ENCODE measurements at regions not wholly inside any gene's neighbourhood (a gene's known extent, or its start where the extent isn't known, plus 50 kb on each side); places are given as distances from the start of the nearest gene placed in this dataset.

DNA sequence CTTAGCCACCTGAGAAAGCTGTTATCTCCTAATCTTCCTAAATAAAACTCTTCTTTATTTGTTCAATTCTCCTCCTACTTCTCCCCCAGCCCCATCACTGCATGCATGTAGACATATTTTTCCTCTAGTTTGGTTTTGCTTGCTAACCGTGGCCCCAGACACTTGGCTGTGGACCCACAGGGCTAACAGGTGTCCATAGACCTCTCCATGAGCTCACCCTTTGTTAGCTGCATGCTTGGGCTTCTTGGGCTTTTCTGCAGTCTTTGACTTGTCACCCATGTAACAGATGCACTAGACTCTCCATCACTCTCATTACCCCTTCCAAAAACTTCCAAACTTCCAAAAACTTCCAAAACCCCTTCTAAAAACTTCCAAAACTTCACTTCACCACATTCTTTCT is 59.2 kb upstream of the PLEKHA5 start:
- H3K4me3 Mint-ChIP-seq = no peak overlapping the region
- H3K4me1 Mint-ChIP-seq (ENCODE audit: low read depth) = no peaks in the 10 kb centered on the region
- no peaks in the 10 kb centered on the region for H3K27me3 Mint-ChIP-seq (ENCODE audit: low read depth)
- DNase-seq (no peak), ATAC-seq (replicated peaks in 1 of 2) (no peak)
- no peaks in the 10 kb centered on the region for H3K9me3 Mint-ChIP-seq
- H3K27ac Mint-ChIP-seq = no peak overlapping the region
- no peaks in the 10 kb centered on the region for H3K36me3 Mint-ChIP-seq (ENCODE audit: insufficient read depth in 2 of 2)

DNA sequence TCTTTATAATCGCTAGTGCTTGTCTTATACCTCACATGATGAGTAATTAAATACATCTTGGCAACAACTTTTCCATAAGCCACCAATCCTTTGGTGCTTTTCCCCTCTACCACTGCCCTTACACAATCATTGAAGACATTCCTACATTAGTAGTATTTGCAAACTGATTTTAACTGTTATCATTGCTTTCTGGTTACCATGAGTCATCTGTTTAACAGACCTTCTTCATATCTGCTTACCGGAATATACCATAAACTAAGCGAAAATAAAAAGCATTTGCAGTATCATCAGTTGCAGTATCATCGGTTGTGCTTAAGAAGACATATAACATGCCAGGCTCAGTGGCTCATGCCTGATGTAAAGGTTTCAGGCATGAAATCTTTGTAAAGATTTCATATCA is 54.8 kb upstream of the PLEKHA5 start:
- Mint-ChIP-seq H3K4me1 (ENCODE audit: low read depth) (no peaks in the 10 kb centered on the region), H3K27ac (no peak overlapping the region), H3K27me3 (ENCODE audit: low read depth) (no peaks in the 10 kb centered on the region), H3K9me3 (no peaks in the 10 kb centered on the region), H3K4me3 (no peak overlapping the region), H3K36me3 (ENCODE audit: insufficient read depth in 2 of 2) (no peaks in the 10 kb centered on the region)
- DNase-seq (no peak), ATAC-seq (replicated peaks in 1 of 2) (no peak)

DNA sequence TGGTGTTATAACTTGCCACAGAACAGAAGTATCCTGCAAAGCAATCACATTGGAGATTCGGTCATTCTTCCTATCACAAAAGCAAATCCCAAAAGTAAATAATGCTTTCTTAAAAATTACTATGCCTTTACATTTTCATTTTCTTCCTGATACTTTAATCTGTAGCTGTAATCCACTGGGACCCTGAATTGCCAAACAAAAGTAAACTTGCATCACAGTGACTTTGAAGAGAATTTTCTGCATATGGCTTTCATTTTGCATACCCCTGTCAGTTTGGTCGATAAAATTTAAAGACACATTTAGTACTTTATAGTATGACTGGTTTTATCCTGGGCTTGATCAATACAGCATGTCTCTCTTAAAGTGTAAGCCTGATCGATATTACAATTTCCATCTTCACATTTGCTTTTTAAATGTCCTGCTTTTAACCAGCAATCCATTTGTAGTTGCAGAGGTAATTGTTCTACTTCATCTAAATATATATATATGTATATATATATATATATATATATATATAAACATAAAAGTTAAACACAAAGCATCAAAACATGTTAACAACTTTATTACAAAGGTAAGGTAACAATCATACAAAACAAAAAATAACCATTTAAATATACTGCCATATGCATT is 53.7 kb upstream of the PLEKHA5 start:
- ATAC-seq (replicated peaks in 1 of 2) (no peak), DNase-seq (no peak)
- Mint-ChIP-seq H3K36me3 (ENCODE audit: insufficient read depth in 2 of 2) (no peaks in the 10 kb centered on the region), H3K27ac (no peak overlapping the region), H3K27me3 (ENCODE audit: low read depth) (no peaks in the 10 kb centered on the region), H3K9me3 (no peaks in the 10 kb centered on the region), H3K4me3 (no peak overlapping the region), H3K4me1 (ENCODE audit: low read depth) (no peaks in the 10 kb centered on the region)

Data from activated T-cell treated with anti-CD3 and anti-CD28 coated beads, Interleukin-2, amount 50 U/mL, for 72 hours (primary cell).